ENCODE measurements at regions not wholly inside any gene's neighbourhood (a gene's known extent, or its start where the extent isn't known, plus 50 kb on each side); places are given as distances from the start of the nearest gene placed in this dataset.
"Not testable (repeated sequence)": the region's sequence is repeated elsewhere in the genome, so short reads cannot be mapped to it uniquely, and the experiment has no call there.

DNA sequence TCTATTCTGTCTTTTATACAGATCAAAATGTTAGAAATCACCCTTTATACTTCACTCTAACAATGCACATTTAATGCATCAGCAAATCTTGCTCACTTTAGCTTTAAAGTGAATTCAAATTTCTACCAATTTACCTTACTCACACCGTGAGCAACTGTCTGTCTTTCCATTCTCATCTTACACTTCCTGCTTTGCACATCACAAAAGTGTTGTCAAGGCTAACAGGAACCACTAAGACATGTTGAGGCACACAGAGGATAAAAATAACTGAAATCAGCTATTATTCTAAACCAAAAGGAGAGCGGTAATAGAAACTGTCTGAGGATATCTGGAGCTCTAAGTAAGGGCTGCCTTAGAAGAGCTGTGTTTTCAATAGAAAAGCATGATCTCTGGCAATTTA, 519.9 kb downstream of the ZBBX start:
- no peaks in the 10 kb centered on the region for H3K36me3 ChIP-seq (replicated peaks in 1 of 2; ENCODE audit: control insufficient read depth in 1 of 2, insufficient read depth in 2 of 2, low read length in 2 of 2)
- intact Hi-C loops (cut with micrococcal nuclease) = no loop called here
- H3K27ac ChIP-seq (ENCODE audit: low read depth in 1 of 2, low read length in 2 of 2) = no peak overlapping the region
- H3K4me3 ChIP-seq (replicated peaks in 1 of 3; ENCODE audit: low read depth in 2 of 3, low read length in 3 of 3) = no peak overlapping the region
- Mint-ChIP-seq H3K27ac (no peak overlapping the region), H3K9me3 (peaks cover 0 to 12% (median 4%) of the 10 kb centered on the region in 7 donors), H3K27me3 (ENCODE audit: low read depth in 3 of 3) (peaks cover 0 to 2% (median 0%) of the 10 kb centered on the region in 3 donors), H3K4me1 (no peaks in the 10 kb centered on the region), H3K4me3 (no peak overlapping the region), H3K36me3 (no peaks in the 10 kb centered on the region)
- TF ChIP-seq, protein P1, sequence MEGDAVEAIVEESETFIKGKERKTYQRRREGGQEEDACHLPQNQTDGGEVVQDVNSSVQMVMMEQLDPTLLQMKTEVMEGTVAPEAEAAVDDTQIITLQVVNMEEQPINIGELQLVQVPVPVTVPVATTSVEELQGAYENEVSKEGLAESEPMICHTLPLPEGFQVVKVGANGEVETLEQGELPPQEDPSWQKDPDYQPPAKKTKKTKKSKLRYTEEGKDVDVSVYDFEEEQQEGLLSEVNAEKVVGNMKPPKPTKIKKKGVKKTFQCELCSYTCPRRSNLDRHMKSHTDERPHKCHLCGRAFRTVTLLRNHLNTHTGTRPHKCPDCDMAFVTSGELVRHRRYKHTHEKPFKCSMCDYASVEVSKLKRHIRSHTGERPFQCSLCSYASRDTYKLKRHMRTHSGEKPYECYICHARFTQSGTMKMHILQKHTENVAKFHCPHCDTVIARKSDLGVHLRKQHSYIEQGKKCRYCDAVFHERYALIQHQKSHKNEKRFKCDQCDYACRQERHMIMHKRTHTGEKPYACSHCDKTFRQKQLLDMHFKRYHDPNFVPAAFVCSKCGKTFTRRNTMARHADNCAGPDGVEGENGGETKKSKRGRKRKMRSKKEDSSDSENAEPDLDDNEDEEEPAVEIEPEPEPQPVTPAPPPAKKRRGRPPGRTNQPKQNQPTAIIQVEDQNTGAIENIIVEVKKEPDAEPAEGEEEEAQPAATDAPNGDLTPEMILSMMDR (IDR thresholded peaks at IDR 0.05) = no peak
- no peak overlapping the region for H3K4me2 ChIP-seq (replicated peaks; ENCODE audit: extremely low read depth, low read length, poor library complexity, severe bottlenecking)
- no peaks in the 10 kb centered on the region for H3K27me3 ChIP-seq (ENCODE audit: control insufficient read depth in 2 of 2, insufficient read depth in 2 of 2, low read length in 2 of 2)
- no peaks in the 10 kb centered on the region for H3K79me2 ChIP-seq (ENCODE audit: insufficient read depth, low read length)
- peaks cover 10 to 13% of the 10 kb centered on the region in 2 donors for H3K9me3 ChIP-seq (replicated peaks in 1 of 2; ENCODE audit: control insufficient read depth in 1 of 2, insufficient read depth in 1 of 2, low read length in 2 of 2)
- no peaks in the 10 kb centered on the region for H3K4me1 ChIP-seq (ENCODE audit: control insufficient read depth in 1 of 2, insufficient read depth in 2 of 2, low read length in 2 of 2)
- H4K20me1 ChIP-seq (ENCODE audit: insufficient read depth, low read length) = no peaks in the 10 kb centered on the region
- no peak overlapping the region for H3K9ac ChIP-seq (ENCODE audit: insufficient read depth, low read length, poor library complexity, severe bottlenecking)
- H2AFZ ChIP-seq (ENCODE audit: insufficient read depth, low read depth, low read length, poor library complexity, severe bottlenecking) = no peak overlapping the region
- DNase-seq = no peak
- 80% methylated on average over 1 of the region's 2 CpGs for WGBS (ENCODE audit: insufficient coverage)

DNA sequence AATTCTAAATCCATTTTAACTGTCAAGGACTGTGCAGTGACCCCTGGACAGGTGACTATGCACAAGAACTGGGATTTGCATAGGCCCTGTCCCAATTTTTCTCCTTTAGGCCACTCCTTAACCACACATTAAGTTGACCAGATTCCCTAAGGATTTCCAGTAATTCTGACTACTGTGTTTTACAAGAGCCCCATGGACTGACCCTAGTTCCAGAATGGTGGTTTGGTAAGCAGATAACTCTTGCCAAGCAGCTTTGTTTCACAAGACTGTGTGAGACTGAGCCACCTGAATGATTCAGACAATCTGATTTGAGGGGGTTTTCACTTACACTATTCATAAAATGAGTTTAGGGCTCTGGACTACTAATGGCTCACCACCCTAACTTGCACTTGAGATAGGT, 535.8 kb downstream of the ZBBX start:
- Mint-ChIP-seq H3K4me1 (no peaks in the 10 kb centered on the region), H3K36me3 (no peaks in the 10 kb centered on the region), H3K9me3 (peaks cover 4 to 22% (median 6%) of the 10 kb centered on the region in 7 donors), H3K4me3 (no peak overlapping the region), H3K27me3 (ENCODE audit: low read depth in 3 of 3) (no peaks in the 10 kb centered on the region), H3K27ac (no peak overlapping the region)
- intact Hi-C loops (cut with micrococcal nuclease) = no loop called here
- no peaks in the 10 kb centered on the region for H3K27me3 ChIP-seq (ENCODE audit: control insufficient read depth in 2 of 2, insufficient read depth in 2 of 2, low read length in 2 of 2)
- H3K79me2 ChIP-seq (ENCODE audit: insufficient read depth, low read length) = no peaks in the 10 kb centered on the region
- no peak overlapping the region for H3K27ac ChIP-seq (ENCODE audit: low read depth in 1 of 2, low read length in 2 of 2)
- no peaks in the 10 kb centered on the region for H3K36me3 ChIP-seq (replicated peaks in 1 of 2; ENCODE audit: control insufficient read depth in 1 of 2, insufficient read depth in 2 of 2, low read length in 2 of 2)
- peaks cover 9 to 17% of the 10 kb centered on the region in 2 donors for H3K9me3 ChIP-seq (replicated peaks in 1 of 2; ENCODE audit: control insufficient read depth in 1 of 2, insufficient read depth in 1 of 2, low read length in 2 of 2)
- H3K4me2 ChIP-seq (replicated peaks; ENCODE audit: extremely low read depth, low read length, poor library complexity, severe bottlenecking) = no peak overlapping the region
- no peak overlapping the region for H3K9ac ChIP-seq (ENCODE audit: insufficient read depth, low read length, poor library complexity, severe bottlenecking)
- no peak overlapping the region for H3K4me3 ChIP-seq (replicated peaks in 1 of 3; ENCODE audit: low read depth in 2 of 3, low read length in 3 of 3)
- DNase-seq = no peak
- no peak overlapping the region for H2AFZ ChIP-seq (ENCODE audit: insufficient read depth, low read depth, low read length, poor library complexity, severe bottlenecking)
- TF ChIP-seq, protein P1 (IDR thresholded peaks at IDR 0.05) = no peak
- H4K20me1 ChIP-seq (ENCODE audit: insufficient read depth, low read length) = no peaks in the 10 kb centered on the region
- no peaks in the 10 kb centered on the region for H3K4me1 ChIP-seq (ENCODE audit: control insufficient read depth in 1 of 2, insufficient read depth in 2 of 2, low read length in 2 of 2)

DNA sequence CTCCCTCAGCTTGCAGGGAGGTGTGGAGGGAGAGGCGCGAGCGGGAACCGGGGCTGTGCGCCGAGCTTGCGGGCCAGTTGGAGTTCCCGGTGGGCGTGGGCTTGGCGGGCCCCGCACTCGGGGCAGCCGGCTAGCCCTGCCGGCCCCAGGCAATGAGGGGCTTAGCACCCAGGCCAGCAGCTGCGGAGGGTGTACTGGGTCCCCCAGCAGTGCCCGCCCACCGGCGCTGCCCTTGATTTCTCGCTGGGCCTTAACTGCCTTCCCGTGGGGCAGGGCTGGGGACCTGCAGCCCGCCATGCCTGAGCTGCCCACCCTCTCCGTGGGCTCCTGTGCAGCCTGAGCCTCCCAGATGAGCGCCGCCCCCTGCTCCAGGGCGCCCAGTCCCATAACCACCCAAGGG, 537.3 kb downstream of the ZBBX start:
- H2AFZ ChIP-seq (ENCODE audit: insufficient read depth, low read depth, low read length, poor library complexity, severe bottlenecking); H3K27me3 Mint-ChIP-seq (ENCODE audit: low read depth in 3 of 3); H3K4me1 Mint-ChIP-seq; intact Hi-C loops (cut with micrococcal nuclease); DNase-seq; H3K79me2 ChIP-seq (ENCODE audit: insufficient read depth, low read length); H3K36me3 ChIP-seq (replicated peaks in 1 of 2; ENCODE audit: control insufficient read depth in 1 of 2, insufficient read depth in 2 of 2, low read length in 2 of 2); H3K9ac ChIP-seq (ENCODE audit: insufficient read depth, low read length, poor library complexity, severe bottlenecking); H3K4me2 ChIP-seq (replicated peaks; ENCODE audit: extremely low read depth, low read length, poor library complexity, severe bottlenecking); H3K4me1 ChIP-seq (ENCODE audit: control insufficient read depth in 1 of 2, insufficient read depth in 2 of 2, low read length in 2 of 2); H3K27ac Mint-ChIP-seq; H3K4me3 ChIP-seq (replicated peaks in 1 of 3; ENCODE audit: low read depth in 2 of 3, low read length in 3 of 3); H4K20me1 ChIP-seq (ENCODE audit: insufficient read depth, low read length); H3K36me3 Mint-ChIP-seq; H3K27ac ChIP-seq (ENCODE audit: low read depth in 1 of 2, low read length in 2 of 2); H3K4me3 Mint-ChIP-seq; H3K9me3 ChIP-seq (replicated peaks in 1 of 2; ENCODE audit: control insufficient read depth in 1 of 2, insufficient read depth in 1 of 2, low read length in 2 of 2); H3K27me3 ChIP-seq (ENCODE audit: control insufficient read depth in 2 of 2, insufficient read depth in 2 of 2, low read length in 2 of 2): not testable (repeated sequence)
- WGBS (ENCODE audit: insufficient coverage) = 98% methylated on average over 22 of the region's 25 CpGs
- H3K9me3 Mint-ChIP-seq = peaks cover 0 to 18% (median 6%) of the 10 kb centered on the region in 7 donors

All from CD14-positive monocyte (primary cell).